MCF 10A (cell line): ENCODE measurements at regions not wholly inside any gene's neighbourhood (a gene's known extent, or its start where the extent isn't known, plus 50 kb on each side); places are given as distances from the start of the nearest gene placed in this dataset.
"Not testable (repeated sequence)": the region's sequence is repeated elsewhere in the genome, so short reads cannot be mapped to it uniquely, and the experiment has no call there.

Experiments
- BruUV-seq: library from RNA; stranded (reverse); fragments of 400-500 nt; replicated peaks from 2 replicates; lab custom pipeline; 2021; lab: Mats Ljungman, UMichigan
- CTCF ChIA-PET: fragments of 300-600 bp; sonication (Branson Sonifier 250); formaldehyde crosslinking; extraction: SDS; loops from one replicate; lab custom pipeline; 2021; ENCODE audit warnings: antibody characterized with exemption, inconsistent platforms; lab: Yijun Ruan, JAX
- POLR2A ChIA-PET: fragments of 300-600, 350-650 bp; sonication (Branson Sonifier 250); formaldehyde crosslinking; extraction: SDS; loops from one replicate; lab custom pipeline; 2020; ENCODE audit warnings: antibody characterized with exemption, inconsistent platforms; lab: Yijun Ruan, JAX
- DNase-seq: peaks from one replicate; pipeline ENCODE4 v3.0.0-alpha.2; 2018; ENCODE audit not compliant: unreplicated experiment
- H3K27ac Mint-ChIP-seq: one replicate; pipeline ENCODE4 v1.8.0; 2022; ENCODE audit warnings: mild to moderate bottlenecking, low read depth, mixed read lengths; ENCODE audit not compliant: unreplicated experiment
- H3K27me3 Mint-ChIP-seq: one replicate; pipeline ENCODE4 v1.8.0; 2022; ENCODE audit warnings: mixed read lengths; ENCODE audit not compliant: insufficient read depth, unreplicated experiment
- H3K36me3 Mint-ChIP-seq: one replicate; pipeline ENCODE4 v1.8.0; 2022; ENCODE audit warnings: mild to moderate bottlenecking, moderate library complexity, mixed read lengths; ENCODE audit not compliant: insufficient read depth, unreplicated experiment
- H3K4me1 Mint-ChIP-seq: one replicate; pipeline ENCODE4 v1.8.0; 2022; ENCODE audit warnings: mixed read lengths; ENCODE audit not compliant: insufficient read depth, unreplicated experiment
- H3K4me3 Mint-ChIP-seq: one replicate; pipeline ENCODE4 v1.8.0; 2022; ENCODE audit warnings: mild to moderate bottlenecking, moderate library complexity, mixed read lengths; ENCODE audit not compliant: unreplicated experiment
- H3K9me3 Mint-ChIP-seq: one replicate; pipeline ENCODE4 v1.8.0; 2022; ENCODE audit warnings: mixed read lengths; ENCODE audit not compliant: unreplicated experiment
- CTCF ChIP-seq: fragments of 200-600 bp; IDR thresholded peaks from one replicate; pipeline ENCODE4 v1.8.0; 2022; ENCODE audit warnings: antibody characterized with exemption, mild to moderate bottlenecking; ENCODE audit not compliant: unreplicated experiment
- intact Hi-C: fragments of 100-400 bp; cut with micrococcal nuclease; formaldehyde crosslinking; loops from 2 replicates; pipeline ENCODE4 v1.14.1; 2022

- no peak for TF ChIP-seq CTCF
- H3K4me1 Mint-ChIP-seq = peaks cover 16% of the 10 kb centered on the region
- DNase-seq = no peak
- no TSS peak for BruUV-seq
- no peaks in the 10 kb centered on the region for H3K36me3 Mint-ChIP-seq
- ChIA-PET POLR2A (no interaction called here), CTCF (no interaction called here)
- H3K27ac Mint-ChIP-seq = no peak overlapping the region
- no peaks in the 10 kb centered on the region for H3K9me3 Mint-ChIP-seq
- no peaks in the 10 kb centered on the region for H3K27me3 Mint-ChIP-seq
- intact Hi-C loops = no loop called here
- no peak overlapping the region for H3K4me3 Mint-ChIP-seq
These were observed 178.5 kb upstream of the FAT3 start for GRCh38 chr11:92046103-92046502.

GRCh38 chr11:92045301-92045700 is 179.3 kb upstream of the FAT3 start:
- DNase-seq = no peak
- no peaks in the 10 kb centered on the region for H3K36me3 Mint-ChIP-seq
- H3K4me3 Mint-ChIP-seq = no peak overlapping the region
- TF ChIP-seq CTCF = no peak
- no peak overlapping the region for H3K27ac Mint-ChIP-seq
- ChIA-PET CTCF (no interaction called here), POLR2A (no interaction called here)
- no peaks in the 10 kb centered on the region for H3K27me3 Mint-ChIP-seq
- peaks cover 16% of the 10 kb centered on the region for H3K4me1 Mint-ChIP-seq
- H3K9me3 Mint-ChIP-seq = no peaks in the 10 kb centered on the region
- intact Hi-C loops = no loop called here
- BruUV-seq = no TSS peak

- ChIA-PET POLR2A (no interaction called here), CTCF (no interaction called here)
- H3K27me3 Mint-ChIP-seq = no peaks in the 10 kb centered on the region
- peaks cover 7% of the 10 kb centered on the region for H3K4me1 Mint-ChIP-seq
- no peak overlapping the region for H3K4me3 Mint-ChIP-seq
- intact Hi-C loops = no loop called here
- BruUV-seq = no TSS peak
- peak; percentile 79 for DNase-seq
- H3K27ac Mint-ChIP-seq = no peak overlapping the region
- no peak for TF ChIP-seq CTCF
- no peaks in the 10 kb centered on the region for H3K9me3 Mint-ChIP-seq
- H3K36me3 Mint-ChIP-seq = no peaks in the 10 kb centered on the region
These were observed 189.1 kb upstream of the FAT3 start for GRCh38 chr11:92035488-92035887.

GRCh38 chr11:92027136-92027535 is 197.5 kb upstream of the FAT3 start:
- H3K4me1 Mint-ChIP-seq = peaks cover 11% of the 10 kb centered on the region
- DNase-seq, BruUV-seq, H3K4me3 Mint-ChIP-seq, H3K27ac Mint-ChIP-seq, POLR2A ChIA-PET, CTCF ChIA-PET, H3K9me3 Mint-ChIP-seq, H3K27me3 Mint-ChIP-seq, intact Hi-C loops, H3K36me3 Mint-ChIP-seq: not testable (repeated sequence)

DNA sequence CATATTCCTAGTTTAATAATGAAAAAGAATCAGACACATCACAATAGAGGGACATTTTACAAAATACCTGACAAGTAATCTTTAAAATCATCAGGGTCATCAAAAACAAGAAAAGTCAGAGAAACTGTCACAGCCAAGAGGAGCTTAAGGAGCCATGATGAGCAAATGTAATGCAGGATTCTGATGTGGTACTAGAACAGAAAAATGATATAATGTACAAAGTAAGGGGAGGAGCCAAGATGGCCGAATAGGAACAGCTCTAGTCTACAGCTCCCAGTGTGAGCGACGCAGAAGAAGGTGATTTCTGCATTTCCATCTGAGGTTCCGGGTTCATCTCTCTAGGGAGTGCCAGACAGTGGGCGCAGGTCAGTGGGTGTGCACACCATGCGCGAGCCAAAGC is 198.0 kb upstream of the FAT3 start:
- TF ChIP-seq CTCF = no peak
- H3K4me3 Mint-ChIP-seq = no peak overlapping the region

More for the DNA sequence above, 198.0 kb upstream of the FAT3 start:
- H3K27ac Mint-ChIP-seq = no peak overlapping the region
- H3K27me3 Mint-ChIP-seq = no peaks in the 10 kb centered on the region
- peaks cover 11% of the 10 kb centered on the region for H3K4me1 Mint-ChIP-seq
- intact Hi-C loops = no loop called here
- ChIA-PET POLR2A (no interaction called here), CTCF (no interaction called here)
- no peaks in the 10 kb centered on the region for H3K9me3 Mint-ChIP-seq
- no TSS peak for BruUV-seq
- DNase-seq = no peak
- H3K36me3 Mint-ChIP-seq = no peaks in the 10 kb centered on the region
